HG02884 (cell line): ENCODE measurements at regions not wholly inside any gene's neighbourhood (a gene's known extent, or its start where the extent isn't known, plus 50 kb on each side); places are given as distances from the start of the nearest gene placed in this dataset.

ENCODE experiments used
- ATAC-seq: cut with Tn5 transposase; IDR thresholded peaks from one replicate; pipeline ENCODE4 v1.9.1; 2021; ENCODE audit warnings: mild to moderate bottlenecking, moderate library complexity; ENCODE audit not compliant: unreplicated experiment

DNA sequence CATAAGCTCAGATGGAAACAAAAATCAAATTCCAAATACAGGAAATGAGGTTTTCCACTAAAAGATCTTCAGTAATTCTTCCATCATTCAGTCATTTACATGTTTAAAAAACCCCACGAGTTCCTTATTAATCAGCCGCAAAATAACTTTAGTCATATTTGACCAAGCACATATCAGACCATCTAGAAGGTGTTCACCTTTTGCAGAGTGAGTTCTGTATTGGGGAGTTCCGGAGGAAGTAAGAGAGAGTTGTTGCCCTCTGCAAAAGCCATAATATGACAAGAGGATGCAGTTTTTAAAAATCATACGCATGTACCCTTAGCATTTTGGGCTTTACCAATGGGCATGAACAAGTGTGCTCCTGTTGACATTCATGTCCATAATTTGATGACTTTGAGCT lies 61.6 kb downstream of the CCR1 start:
- no peak for ATAC-seq

DNA sequence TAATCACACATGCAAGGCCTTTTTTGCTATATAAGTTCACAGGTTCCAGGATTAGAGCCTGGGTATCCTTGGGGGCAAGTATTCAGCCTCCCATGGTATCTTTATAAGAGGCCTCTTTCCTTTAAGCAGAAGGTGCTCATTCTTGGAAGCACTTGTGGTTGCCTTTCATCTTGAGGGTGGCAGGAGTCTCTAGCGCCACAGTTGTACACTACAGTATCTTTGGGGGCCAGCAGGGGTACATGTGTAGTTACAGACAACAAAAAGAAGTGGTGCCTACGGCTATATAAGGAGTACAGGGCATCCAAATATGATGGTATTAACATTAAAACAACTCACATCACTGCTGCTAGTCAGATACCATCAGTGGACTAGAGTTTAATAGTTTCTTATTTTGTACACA lies 62.1 kb downstream of the CCR1 start:
- ATAC-seq: no peak

- ATAC-seq: no peak
Measured at GRCh38 chr3:46145147-46145546, 63.0 kb downstream of the CCR1 start.

DNA sequence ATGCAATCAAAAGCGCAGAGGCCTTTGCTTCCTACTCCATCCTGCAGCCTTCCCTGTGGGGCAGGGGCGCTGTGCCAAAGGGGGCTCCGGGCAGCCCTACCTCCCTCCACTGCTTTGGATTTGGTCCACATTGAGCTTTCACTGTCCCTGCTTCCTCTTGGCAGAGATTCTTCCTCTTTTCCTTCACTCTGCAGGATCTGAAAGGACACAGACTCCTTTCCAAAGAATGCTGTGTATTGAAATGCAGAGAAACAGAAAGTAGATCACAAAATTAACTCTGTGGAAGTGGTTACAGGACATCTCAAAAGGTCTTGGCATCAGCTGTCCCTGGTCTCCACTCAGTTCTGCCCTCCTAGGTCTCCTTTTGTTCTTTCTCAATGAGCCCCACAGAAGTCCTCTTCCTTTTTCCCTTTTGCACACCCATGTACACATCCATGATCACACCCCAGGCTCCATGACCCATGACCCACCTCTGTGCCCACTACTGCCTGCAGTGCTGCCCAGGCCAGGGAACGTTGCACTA lies 64.1 kb downstream of the CCR1 start:
- ATAC-seq: no peak

DNA sequence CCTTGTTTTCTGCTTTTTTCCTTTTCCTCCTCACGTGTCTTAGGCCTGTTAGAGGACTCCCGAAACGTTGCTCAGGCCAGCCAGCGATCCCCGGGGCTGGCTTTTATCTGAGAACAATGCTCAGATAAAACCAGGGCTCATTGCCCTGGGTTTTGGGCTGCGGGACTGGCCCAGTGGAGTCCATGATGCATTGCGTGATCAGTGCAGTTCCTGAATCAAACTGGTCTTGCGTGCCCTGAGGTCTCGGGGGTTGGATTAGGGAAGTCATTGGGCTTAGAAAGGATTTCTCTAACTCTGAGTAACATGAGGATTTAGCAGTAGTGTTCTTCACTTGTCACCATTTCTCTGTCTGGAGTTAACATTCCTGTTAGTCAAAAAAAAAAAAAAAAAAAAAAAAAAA lies 66.3 kb downstream of the CCR1 start:
- ATAC-seq: no peak

DNA sequence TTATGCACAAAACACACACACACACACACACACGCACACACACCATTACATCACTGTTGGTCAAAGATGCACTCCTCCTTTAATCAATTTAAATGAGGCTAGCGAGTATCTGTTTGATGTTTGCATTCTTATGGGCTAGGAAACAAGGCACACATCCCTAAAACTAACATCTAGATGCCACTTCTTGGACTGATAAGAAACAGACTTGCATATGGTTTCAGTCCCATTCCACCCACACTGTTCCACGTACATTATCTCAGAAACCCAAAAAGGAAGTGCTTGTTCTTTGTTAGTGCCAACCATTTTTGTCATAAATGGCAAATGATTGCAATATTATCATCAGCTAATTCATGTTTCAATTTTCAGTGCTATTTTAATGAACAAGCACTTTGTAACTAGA lies 69.5 kb downstream of the CCR1 start:
- ATAC-seq: no peak

- ATAC-seq: no peak
Measured at GRCh38 chr3:46135475-46135874, 72.6 kb downstream of the CCR1 start.

GRCh38 chr3:46133285-46133684 lies 74.8 kb downstream of the CCR1 start:
- ATAC-seq: no peak

- no peak for ATAC-seq
Measured at GRCh38 chr3:46132565-46132964, 75.5 kb downstream of the CCR1 start.

DNA sequence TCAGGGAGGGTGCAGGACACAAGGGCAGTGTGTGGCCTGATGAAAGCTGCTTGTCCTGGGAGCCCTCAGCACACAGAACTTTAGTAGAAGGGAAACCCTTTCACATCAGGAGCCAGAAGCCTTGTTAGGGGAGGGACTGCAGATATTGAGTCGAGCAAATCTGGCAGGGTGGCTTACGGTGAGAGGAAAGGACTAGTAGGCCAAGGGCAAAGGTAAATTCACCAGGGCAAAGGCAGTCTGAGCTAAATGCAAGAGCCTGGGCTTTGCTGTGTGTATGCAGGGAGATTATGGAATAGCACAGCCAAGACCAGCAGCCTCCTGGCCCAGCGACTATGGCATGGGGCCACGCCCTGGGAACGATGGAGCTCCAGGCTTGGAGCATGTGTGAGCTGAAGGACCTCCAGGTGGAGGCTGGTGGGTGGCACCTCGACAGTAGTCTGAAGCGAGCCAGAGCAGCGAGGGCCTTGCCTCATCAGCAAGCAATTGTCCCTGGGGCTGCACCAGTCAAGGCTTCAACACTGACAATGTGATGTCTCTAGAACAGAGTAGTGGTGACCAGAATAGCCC lies 76.1 kb downstream of the CCR1 start:
- no peak for ATAC-seq

DNA sequence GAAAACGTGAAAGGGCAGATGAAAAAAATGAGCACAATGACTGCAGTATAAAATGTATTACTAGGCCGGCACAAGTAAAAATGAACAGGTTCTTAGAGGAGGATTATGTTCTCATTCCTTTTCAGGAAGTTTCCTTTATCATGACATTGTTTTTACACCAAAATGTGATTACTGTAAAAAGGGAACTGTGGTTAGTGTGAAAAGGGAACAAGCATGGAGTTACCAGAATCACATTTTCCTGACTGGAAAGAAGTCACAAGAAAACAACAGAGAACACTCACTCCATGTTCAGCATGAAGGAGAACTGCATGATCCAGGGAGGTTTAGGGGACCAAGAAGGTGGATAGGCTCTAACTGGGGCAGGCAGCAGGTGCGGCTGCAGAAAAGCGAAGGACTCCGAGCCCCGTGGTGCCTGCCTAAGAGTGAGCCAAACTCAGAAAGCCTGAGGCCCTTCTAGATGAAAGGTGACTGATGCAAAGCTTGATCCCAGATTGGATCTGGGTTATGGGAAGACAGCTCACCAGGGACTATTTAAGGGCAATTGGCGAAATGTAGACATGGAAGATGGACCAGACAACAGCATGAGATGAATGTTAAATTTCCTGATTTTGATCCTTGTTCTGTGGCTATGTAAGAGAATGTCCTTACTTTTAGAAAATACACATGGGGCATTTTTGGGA lies 77.3 kb downstream of the CCR1 start:
- no peak for ATAC-seq

GRCh38 chr3:46129588-46130272 lies 78.4 kb downstream of the CCR1 start:
- no peak for ATAC-seq

- no peak for ATAC-seq
Measured at GRCh38 chr3:46127503-46127902, 80.6 kb downstream of the CCR1 start.

GRCh38 chr3:46124216-46125177 lies 83.6 kb downstream of the CCR1 start:
- ATAC-seq: no peak

- ATAC-seq: no peak
Measured at GRCh38 chr3:46123646-46124045, 84.5 kb downstream of the CCR1 start.

GRCh38 chr3:46122091-46122490 lies 86.0 kb downstream of the CCR1 start:
- ATAC-seq: no peak

DNA sequence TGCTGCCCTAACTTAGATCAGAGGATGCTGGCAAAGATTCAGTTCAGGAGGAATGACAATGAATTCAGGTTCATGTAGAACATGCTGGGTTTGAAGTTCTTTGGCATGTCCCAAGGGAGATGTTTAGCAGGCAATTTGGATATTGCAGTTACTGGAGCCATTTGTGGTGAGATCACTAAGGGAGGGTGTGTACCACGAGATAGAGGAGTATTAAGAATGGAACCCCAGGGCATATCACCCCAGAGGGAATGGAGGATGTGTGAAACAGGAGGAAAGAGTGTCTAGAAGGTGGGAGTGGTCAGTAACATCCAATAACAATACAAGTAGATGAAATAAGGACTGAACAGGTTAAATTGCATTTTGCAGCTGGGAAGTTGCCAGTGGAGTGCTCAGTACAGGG lies 87.1 kb downstream of the CCR1 start:
- ATAC-seq: no peak

DNA sequence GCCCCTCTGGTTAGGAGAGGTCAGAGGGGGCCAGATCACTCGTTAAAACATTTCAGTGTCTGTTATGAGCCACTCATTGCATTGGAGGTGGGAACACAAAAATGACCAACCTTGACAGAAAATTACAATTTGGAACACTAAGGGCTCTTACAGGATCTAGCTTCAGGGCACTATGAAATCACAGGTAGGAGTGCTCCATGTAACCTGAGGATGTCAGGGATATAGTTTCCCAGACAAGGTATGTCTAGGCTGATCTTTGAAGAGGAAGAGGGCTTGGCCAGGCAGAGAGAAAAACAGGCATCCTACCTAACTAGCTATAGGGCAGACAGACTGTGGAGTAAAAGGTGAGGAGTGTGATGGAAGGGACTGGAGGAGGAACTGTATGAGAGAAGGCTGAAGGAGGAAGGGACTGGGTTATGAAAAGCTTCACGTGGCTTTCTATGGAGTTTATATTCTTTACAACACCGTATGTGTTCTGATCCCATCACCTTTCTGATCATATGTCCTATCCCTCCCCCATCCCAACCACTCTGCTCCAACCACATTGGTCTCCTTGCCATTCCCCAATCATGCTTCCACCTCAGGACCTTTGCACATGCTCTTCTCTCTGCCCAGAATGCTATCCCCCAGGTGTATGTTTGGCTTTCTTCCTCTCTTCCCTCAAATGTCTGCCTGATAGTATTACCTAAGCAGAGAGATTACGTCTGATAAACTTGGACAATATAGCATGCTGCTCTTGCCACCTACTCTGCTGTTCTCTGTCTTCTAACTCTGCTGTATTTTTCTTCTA lies 88.2 kb downstream of the CCR1 start:
- ATAC-seq: no peak

GRCh38 chr3:46119253-46119652 lies 88.9 kb downstream of the CCR1 start:
- ATAC-seq: no peak

- no peak for ATAC-seq
Measured at GRCh38 chr3:46116996-46117395, 89.7 kb upstream of the XCR1 start.
